Ishikawa (cell line): ENCODE measurements at regions not wholly inside any gene's neighbourhood (a gene's known extent, or its start where the extent isn't known, plus 50 kb on each side); places are given as distances from the start of the nearest gene placed in this dataset.

Experiments
- CEBPB ChIP-seq: IDR thresholded peaks from 2 replicates; pipeline ENCODE4 v1.6.1; 2012
- EGR1 ChIP-seq: IDR thresholded peaks from 2 replicates; pipeline ENCODE4 v1.6.1; 2012
- FOXM1 ChIP-seq: IDR thresholded peaks from 2 replicates; pipeline ENCODE4 v1.6.1; 2012; ENCODE audit warnings: low read depth, borderline replicate concordance
- MAX ChIP-seq: IDR thresholded peaks from 2 replicates; pipeline ENCODE4 v1.6.1; 2012
- RAD21 ChIP-seq: IDR thresholded peaks from 2 replicates; pipeline ENCODE4 v1.6.1; 2012; ENCODE audit warnings: low read depth
- TEAD4 ChIP-seq: IDR thresholded peaks from 2 replicates; pipeline ENCODE4 v1.6.1; 2012
- YY1 ChIP-seq: IDR thresholded peaks from 2 replicates; pipeline ENCODE4 v1.6.1; 2012; ENCODE audit warnings: low read depth

- TF ChIP-seq EGR1 = no peak
- no peak for TF ChIP-seq FOXM1
- no peak for TF ChIP-seq CEBPB
- no peak for TF ChIP-seq TEAD4
- TF ChIP-seq YY1 = no peak
- no peak for TF ChIP-seq RAD21
- no peak for TF ChIP-seq MAX
These were observed 281.1 kb upstream of the NAV3 start for GRCh38 chr12:77549383-77550128.
